GM12878 (cell line): ENCODE measurements at regions not wholly inside any gene's neighbourhood (a gene's known extent, or its start where the extent isn't known, plus 50 kb on each side); places are given as distances from the start of the nearest gene placed in this dataset.

ENCODE experiments used
- ATAC-seq: fragments of 200-7000 bp; cut with Tn5 transposase; 3 replicates; pipeline ENCODE4 v1.9.1; 2020; ENCODE audit warnings: mild to moderate bottlenecking, moderate library complexity
- BruUV-seq: library from RNA; stranded (reverse); fragments of 400-500 nt; replicated peaks from 2 replicates; lab custom pipeline; 2021; lab: Mats Ljungman, UMichigan
- CTCF ChIA-PET: fragments of 300-600 bp; sonication (Branson Sonifier 250); formaldehyde crosslinking; extraction: SDS; loops from one replicate; lab custom pipeline; 2021; ENCODE audit warnings: inconsistent platforms; lab: Yijun Ruan, JAX
- POLR2A ChIA-PET: fragments of 350-600 bp; formaldehyde crosslinking; extraction: SDS; loops from one replicate; lab custom pipeline; 2021; ENCODE audit warnings: inconsistent platforms; lab: Charles Lee
- RAD21 ChIA-PET: fragments of 300-600 bp; sonication (Branson Sonifier 250); formaldehyde crosslinking; loops from one replicate; lab custom pipeline; 2023; ENCODE audit warnings: antibody characterized with exemption; ENCODE audit not compliant: unreplicated experiment; lab: Charles Lee
- SMC1A ChIA-PET: fragments of 300-600 bp; sonication (Branson Sonifier 250); formaldehyde crosslinking; loops from one replicate; lab custom pipeline; 2023; ENCODE audit not compliant: unreplicated experiment, uncharacterized antibody; lab: Charles Lee
- DNase-seq: peaks from one replicate; pipeline ENCODE4 v3.0.0-alpha.2; 2011; ENCODE audit warnings: low read depth, low spot score
- FAIRE-seq: peaks from 3 replicates; lab custom pipeline; 2011; peaks lifted over from hg19 to GRCh38; lab: Jason Lieb, UNC
- H2AFZ ChIP-seq: 2 replicates; pipeline ENCODE4 v1.6.0; 2011; ENCODE audit warnings: low read depth, low read length, control low read depth; ENCODE audit not compliant: control insufficient read depth
- H3K27ac ChIP-seq: 2 replicates; pipeline ENCODE4 v1.5.1; 2011; ENCODE audit warnings: control low read depth; ENCODE audit not compliant: control insufficient read depth, insufficient read depth
- H3K27me3 ChIP-seq, 2 experiments: replicated peaks in 1 of 2; 2 replicates each; pipeline versions ENCODE4 v1.6.0 to v1.6.1; 2011; ENCODE audit warnings: low read length in 1 of 2; ENCODE audit not compliant: control insufficient read depth in 2 of 2, insufficient read depth in 2 of 2
- H3K36me3 ChIP-seq, 2 experiments: 2 replicates each; pipeline ENCODE4 v1.5.1; 2011; ENCODE audit warnings: low read length in 1 of 2; ENCODE audit not compliant: control insufficient read depth in 2 of 2, insufficient read depth in 2 of 2
- H3K4me1 ChIP-seq: 2 replicates; pipeline ENCODE4 v1.6.1; 2011; ENCODE audit warnings: mild to moderate bottlenecking, low read length, moderate library complexity, mixed read lengths; ENCODE audit not compliant: control insufficient read depth, insufficient read depth
- H3K4me2 ChIP-seq: 2 replicates; pipeline ENCODE4 v1.6.0; 2011; ENCODE audit warnings: control low read depth; ENCODE audit not compliant: control insufficient read depth, insufficient read depth
- H3K4me3 ChIP-seq: fragments of 200-600 bp; sonication (generic); 2 replicates; pipeline ENCODE4 v1.5.1; 2016
- H3K79me2 ChIP-seq: 2 replicates; pipeline ENCODE4 v1.6.0; 2011; ENCODE audit warnings: low read length; ENCODE audit not compliant: control insufficient read depth, insufficient read depth
- H3K9ac ChIP-seq: 2 replicates; pipeline ENCODE4 v1.8.0; 2011; ENCODE audit warnings: low read length, control low read depth, mixed read lengths; ENCODE audit not compliant: control insufficient read depth, insufficient read depth
- H3K9me3 ChIP-seq: replicated peaks from 3 replicates; pipeline ENCODE4 v1.5.1; 2011; ENCODE audit warnings: mild to moderate bottlenecking, low read length; ENCODE audit not compliant: control insufficient read depth, insufficient read depth
- H4K20me1 ChIP-seq: 2 replicates; pipeline ENCODE4 v1.6.0; 2011; ENCODE audit not compliant: control insufficient read depth, insufficient read depth
- BMI1 ChIP-seq: fragments of 450-650 bp; IDR thresholded peaks from 2 replicates; pipeline ENCODE4 v1.6.1; 2016; ENCODE audit warnings: mild to moderate bottlenecking, moderate library complexity, borderline replicate concordance
- EZH2 ChIP-seq: IDR thresholded peaks from 2 replicates; pipeline ENCODE4 v1.6.1; 2012; ENCODE audit warnings: low read depth, mild to moderate bottlenecking, control low read depth, inconsistent platforms, low read length, borderline replicate concordance; ENCODE audit not compliant: control insufficient read depth
- FOXK2 ChIP-seq: fragments of 450-650 bp; IDR thresholded peaks from 2 replicates; pipeline ENCODE4 v1.6.1; 2017; ENCODE audit warnings: mild to moderate bottlenecking, moderate library complexity
- HDAC6 ChIP-seq: fragments of 200-600 bp; sonication (generic); IDR thresholded peaks from one replicate; pipeline ENCODE4 v1.8.0; 2017; ENCODE audit warnings: antibody characterized with exemption; ENCODE audit not compliant: unreplicated experiment
- IKZF2 ChIP-seq, 2 experiments: fragments of 450-650 bp; IDR thresholded peaks; 2 replicates each; pipeline ENCODE4 v1.6.1; 2017; ENCODE audit warnings: mild to moderate bottlenecking in 2 of 2, moderate library complexity in 2 of 2
- SMC3 ChIP-seq: IDR thresholded peaks from 2 replicates; pipeline ENCODE4 v1.6.1; 2011; ENCODE audit warnings: low read length, improper control_type of control experiment, borderline replicate concordance
- ZNF217 ChIP-seq: fragments of 450-650 bp; IDR thresholded peaks from 2 replicates; pipeline ENCODE4 v1.6.1; 2017; ENCODE audit warnings: antibody characterized with exemption, mild to moderate bottlenecking
- WGBS: methylation state at CpG from one replicate; pipeline ENCODE4 v1.1.6; 2016; ENCODE audit warnings: low lambda C conversion rate; ENCODE audit not compliant: insufficient replicate concordance, insufficient coverage; ENCODE audit errors: missing lambda C conversion rate; 5-methylcytosine and 5-hydroxymethylcytosine counted together
- in situ Hi-C: fragments of 300-500 bp; cut with MboI; formaldehyde crosslinking; loops from 9 replicates; pipeline ENCODE4 v1.14.3; 2018; ENCODE audit warnings: mixed read lengths
- intact Hi-C: fragments of 100-400 bp; cut with micrococcal nuclease; formaldehyde crosslinking; loops from one replicate; pipeline ENCODE4 v1.14.2; 2022; ENCODE audit not compliant: unreplicated experiment
- TF ChIP-seq, protein P1 (sequence below): fragments of 450-650 bp; IDR thresholded peaks from 2 replicates; pipeline ENCODE4 v1.6.1; 2014; ENCODE audit warnings: mild to moderate bottlenecking
- TF ChIP-seq, protein P2 (sequence below): fragments of 450-650 bp; IDR thresholded peaks from 2 replicates; pipeline ENCODE4 v1.6.1; 2017; ENCODE audit warnings: mild to moderate bottlenecking, low read depth, inconsistent platforms; ENCODE audit not compliant: poor library complexity, severe bottlenecking
- TF ChIP-seq, protein P3 (sequence below): fragments of 450-650 bp; IDR thresholded peaks from 2 replicates; pipeline ENCODE4 v1.6.1; 2016; ENCODE audit warnings: mild to moderate bottlenecking, moderate library complexity, borderline replicate concordance

DNA sequence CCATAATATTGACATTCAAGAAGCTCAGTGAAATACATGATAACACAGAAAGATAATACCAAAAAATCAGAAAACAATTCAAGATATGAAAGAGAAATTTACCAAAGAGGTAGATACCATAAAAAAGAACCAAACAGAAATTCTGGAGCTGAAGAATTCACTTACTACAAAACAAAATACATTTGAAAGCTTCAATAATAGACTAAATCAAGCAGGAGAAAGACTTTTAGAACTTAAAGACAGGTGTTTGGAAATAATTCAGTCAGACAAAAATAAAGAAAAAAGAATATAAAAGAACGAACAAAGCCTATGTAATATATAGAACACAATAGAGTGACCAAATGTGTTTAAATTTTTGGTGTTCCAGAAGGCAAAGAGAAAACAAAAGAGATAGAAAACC is 158.7 kb downstream of the MOBP start:
- ATAC-seq: no peak
- TF ChIP-seq FOXK2: no peak
- TF ChIP-seq, protein P1, sequence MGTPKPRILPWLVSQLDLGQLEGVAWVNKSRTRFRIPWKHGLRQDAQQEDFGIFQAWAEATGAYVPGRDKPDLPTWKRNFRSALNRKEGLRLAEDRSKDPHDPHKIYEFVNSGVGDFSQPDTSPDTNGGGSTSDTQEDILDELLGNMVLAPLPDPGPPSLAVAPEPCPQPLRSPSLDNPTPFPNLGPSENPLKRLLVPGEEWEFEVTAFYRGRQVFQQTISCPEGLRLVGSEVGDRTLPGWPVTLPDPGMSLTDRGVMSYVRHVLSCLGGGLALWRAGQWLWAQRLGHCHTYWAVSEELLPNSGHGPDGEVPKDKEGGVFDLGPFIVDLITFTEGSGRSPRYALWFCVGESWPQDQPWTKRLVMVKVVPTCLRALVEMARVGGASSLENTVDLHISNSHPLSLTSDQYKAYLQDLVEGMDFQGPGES: no peak
- no peak for TF ChIP-seq HDAC6
- TF ChIP-seq, protein P2, sequence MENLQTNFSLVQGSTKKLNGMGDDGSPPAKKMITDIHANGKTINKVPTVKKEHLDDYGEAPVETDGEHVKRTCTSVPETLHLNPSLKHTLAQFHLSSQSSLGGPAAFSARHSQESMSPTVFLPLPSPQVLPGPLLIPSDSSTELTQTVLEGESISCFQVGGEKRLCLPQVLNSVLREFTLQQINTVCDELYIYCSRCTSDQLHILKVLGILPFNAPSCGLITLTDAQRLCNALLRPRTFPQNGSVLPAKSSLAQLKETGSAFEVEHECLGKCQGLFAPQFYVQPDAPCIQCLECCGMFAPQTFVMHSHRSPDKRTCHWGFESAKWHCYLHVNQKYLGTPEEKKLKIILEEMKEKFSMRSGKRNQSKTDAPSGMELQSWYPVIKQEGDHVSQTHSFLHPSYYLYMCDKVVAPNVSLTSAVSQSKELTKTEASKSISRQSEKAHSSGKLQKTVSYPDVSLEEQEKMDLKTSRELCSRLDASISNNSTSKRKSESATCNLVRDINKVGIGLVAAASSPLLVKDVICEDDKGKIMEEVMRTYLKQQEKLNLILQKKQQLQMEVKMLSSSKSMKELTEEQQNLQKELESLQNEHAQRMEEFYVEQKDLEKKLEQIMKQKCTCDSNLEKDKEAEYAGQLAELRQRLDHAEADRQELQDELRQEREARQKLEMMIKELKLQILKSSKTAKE: no peak
- no peak for TF ChIP-seq BMI1
- TF ChIP-seq EZH2: no peak
- TF ChIP-seq SMC3: no peak
- TF ChIP-seq IKZF2 (IDR thresholded peaks at IDR 0.05): no peak
- TF ChIP-seq, protein P3, sequence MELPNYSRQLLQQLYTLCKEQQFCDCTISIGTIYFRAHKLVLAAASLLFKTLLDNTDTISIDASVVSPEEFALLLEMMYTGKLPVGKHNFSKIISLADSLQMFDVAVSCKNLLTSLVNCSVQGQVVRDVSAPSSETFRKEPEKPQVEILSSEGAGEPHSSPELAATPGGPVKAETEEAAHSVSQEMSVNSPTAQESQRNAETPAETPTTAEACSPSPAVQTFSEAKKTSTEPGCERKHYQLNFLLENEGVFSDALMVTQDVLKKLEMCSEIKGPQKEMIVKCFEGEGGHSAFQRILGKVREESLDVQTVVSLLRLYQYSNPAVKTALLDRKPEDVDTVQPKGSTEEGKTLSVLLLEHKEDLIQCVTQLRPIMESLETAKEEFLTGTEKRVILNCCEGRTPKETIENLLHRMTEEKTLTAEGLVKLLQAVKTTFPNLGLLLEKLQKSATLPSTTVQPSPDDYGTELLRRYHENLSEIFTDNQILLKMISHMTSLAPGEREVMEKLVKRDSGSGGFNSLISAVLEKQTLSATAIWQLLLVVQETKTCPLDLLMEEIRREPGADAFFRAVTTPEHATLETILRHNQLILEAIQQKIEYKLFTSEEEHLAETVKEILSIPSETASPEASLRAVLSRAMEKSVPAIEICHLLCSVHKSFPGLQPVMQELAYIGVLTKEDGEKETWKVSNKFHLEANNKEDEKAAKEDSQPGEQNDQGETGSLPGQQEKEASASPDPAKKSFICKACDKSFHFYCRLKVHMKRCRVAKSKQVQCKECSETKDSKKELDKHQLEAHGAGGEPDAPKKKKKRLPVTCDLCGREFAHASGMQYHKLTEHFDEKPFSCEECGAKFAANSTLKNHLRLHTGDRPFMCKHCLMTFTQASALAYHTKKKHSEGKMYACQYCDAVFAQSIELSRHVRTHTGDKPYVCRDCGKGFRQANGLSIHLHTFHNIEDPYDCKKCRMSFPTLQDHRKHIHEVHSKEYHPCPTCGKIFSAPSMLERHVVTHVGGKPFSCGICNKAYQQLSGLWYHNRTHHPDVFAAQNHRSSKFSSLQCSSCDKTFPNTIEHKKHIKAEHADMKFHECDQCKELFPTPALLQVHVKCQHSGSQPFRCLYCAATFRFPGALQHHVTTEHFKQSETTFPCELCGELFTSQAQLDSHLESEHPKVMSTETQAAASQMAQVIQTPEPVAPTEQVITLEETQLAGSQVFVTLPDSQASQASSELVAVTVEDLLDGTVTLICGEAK: no peak
- no peak for TF ChIP-seq ZNF217
- TF ChIP-seq, all 136 proteins: peak for 0
- no peaks in the 10 kb centered on the region for H3K36me3 ChIP-seq
- DNase-seq (no peak), FAIRE-seq (no peak)
- H3K79me2 ChIP-seq: no peaks in the 10 kb centered on the region
- H3K27ac ChIP-seq: no peak overlapping the region
- no peaks in the 10 kb centered on the region for H3K27me3 ChIP-seq
- ChIA-PET CTCF (no interaction called here), POLR2A (no interaction called here), RAD21 (no interaction called here), SMC1A (no interaction called here)
- H3K4me1 ChIP-seq: no peaks in the 10 kb centered on the region
- WGBS: 25% methylated on average over 1 of the region's 1 CpG
- H3K9me3 ChIP-seq: no peaks in the 10 kb centered on the region; the same call in 2 of the 3 replicates
- no peaks in the 10 kb centered on the region for H4K20me1 ChIP-seq
- no TSS peak for BruUV-seq
- H3K4me2 ChIP-seq: no peak overlapping the region
- in situ Hi-C loops: no loop called here
- no peak overlapping the region for H3K9ac ChIP-seq
- H3K4me3 ChIP-seq: no peak overlapping the region
- no peak overlapping the region for H2AFZ ChIP-seq
- intact Hi-C loops: no loop called here
